ENCODE measurements at regions not wholly inside any gene's neighbourhood (a gene's known extent, or its start where the extent isn't known, plus 50 kb on each side); places are given as distances from the start of the nearest gene placed in this dataset.
A peak's percentile ranks its signal among the peaks of the same experiment; 100 is the strongest.

GRCh38 chr1:30515755-30516484, 207.5 kb downstream of the MATN1 start:
- DNase-seq (ENCODE audit: low read depth, low spot score) = no peak

- DNase-seq (ENCODE audit: low read depth, low spot score) = no peak
Observed at GRCh38 chr1:30514945-30515344, 208.4 kb downstream of the MATN1 start.

GRCh38 chr1:30514137-30514654, 209.2 kb downstream of the MATN1 start:
- no peak for DNase-seq (ENCODE audit: low read depth, low spot score)

- no peak for DNase-seq (ENCODE audit: low read depth, low spot score)
Observed at GRCh38 chr1:30513396-30514136, 209.8 kb downstream of the MATN1 start.

- no peak for DNase-seq (ENCODE audit: low read depth, low spot score)
Observed at GRCh38 chr1:30512914-30513265, 210.5 kb downstream of the MATN1 start.

- DNase-seq (ENCODE audit: low read depth, low spot score) = peak; percentile 25
Observed at GRCh38 chr1:30511991-30512913, 211.1 kb downstream of the MATN1 start.

GRCh38 chr1:30511563-30511962, 211.8 kb downstream of the MATN1 start:
- no peak for DNase-seq (ENCODE audit: low read depth, low spot score)

DNA sequence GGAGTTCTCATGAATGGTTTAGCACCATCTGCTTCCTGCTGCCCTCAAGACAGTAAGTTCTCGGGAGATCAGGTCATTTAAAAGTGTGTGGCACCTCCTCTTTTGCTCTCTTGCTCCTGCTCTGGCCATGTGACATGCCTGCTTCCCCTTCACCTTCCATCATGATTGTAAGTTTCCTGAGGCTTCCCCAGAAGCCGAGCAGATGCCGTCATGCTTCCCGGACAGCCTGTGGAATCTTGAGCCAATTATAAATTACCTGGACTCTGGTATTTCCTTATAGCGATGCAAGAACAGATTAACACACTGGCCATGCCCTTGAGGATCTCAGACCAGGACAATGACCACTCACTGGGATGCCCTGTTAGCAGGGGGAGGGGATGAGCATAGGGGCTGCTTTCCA, 212.3 kb downstream of the MATN1 start:
- DNase-seq (ENCODE audit: low read depth, low spot score) = no peak

- no peak for DNase-seq (ENCODE audit: low read depth, low spot score)
Observed at GRCh38 chr1:30509670-30510069, 213.7 kb downstream of the MATN1 start.

DNA sequence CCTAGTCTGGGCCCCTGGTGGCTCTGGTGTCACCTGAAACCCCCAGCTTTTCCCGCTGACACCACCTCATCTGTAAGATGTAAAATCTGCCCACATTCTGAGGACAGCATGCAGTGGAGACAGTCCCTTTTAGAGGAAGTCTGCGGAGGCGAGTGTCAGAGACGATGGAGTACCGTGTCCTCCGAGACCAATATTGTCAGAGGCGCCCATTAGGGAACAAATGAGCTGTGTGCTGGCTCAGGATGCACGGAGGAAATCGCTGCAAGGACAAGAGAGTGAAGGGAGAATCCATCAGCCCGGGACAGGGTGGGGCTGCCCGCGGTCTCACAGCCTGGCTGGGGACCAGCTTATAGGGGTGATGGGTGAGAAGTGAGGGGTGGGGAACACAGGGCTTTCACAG, 214.8 kb downstream of the MATN1 start:
- no peak for DNase-seq (ENCODE audit: low read depth, low spot score)

DNA sequence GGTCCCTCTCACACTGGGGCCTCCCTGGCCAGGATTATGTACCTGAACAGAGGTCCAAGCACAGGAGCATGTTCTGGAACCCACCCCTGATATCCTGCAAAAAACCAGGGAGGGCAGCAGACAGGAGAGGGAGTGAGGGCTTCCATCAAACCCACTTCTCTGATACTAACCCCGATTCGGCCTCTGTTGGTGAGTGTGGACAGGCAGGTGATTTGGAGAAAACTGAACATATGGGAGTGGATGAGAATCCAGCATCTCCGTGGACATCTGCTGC, 215.3 kb downstream of the MATN1 start:
- no peak for DNase-seq (ENCODE audit: low read depth, low spot score)

- no peak for DNase-seq (ENCODE audit: low read depth, low spot score)
Observed at GRCh38 chr1:30507401-30508174, 215.8 kb downstream of the MATN1 start.

DNA sequence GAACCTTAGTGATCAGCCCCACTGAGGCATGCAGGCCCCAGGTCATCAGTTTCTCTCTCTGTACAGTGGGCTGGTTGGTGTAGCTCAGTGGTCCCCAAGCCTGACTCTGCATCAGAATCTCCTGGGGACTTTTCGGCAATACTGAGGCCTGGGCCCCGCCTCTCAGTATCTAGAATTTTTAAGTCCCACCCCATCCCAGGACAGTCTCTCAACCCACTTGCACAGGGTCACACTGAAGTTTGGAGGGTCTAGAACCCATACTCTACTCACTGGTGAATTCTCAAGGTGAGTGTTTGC, 216.4 kb downstream of the MATN1 start:
- DNase-seq (ENCODE audit: low read depth, low spot score) = no peak

- no peak for DNase-seq (ENCODE audit: low read depth, low spot score)
Observed at GRCh38 chr1:30506291-30507015, 216.9 kb downstream of the MATN1 start.

GRCh38 chr1:30505853-30506252, 217.5 kb downstream of the MATN1 start:
- no peak for DNase-seq (ENCODE audit: low read depth, low spot score)

GRCh38 chr1:30492451-30492850, 230.9 kb downstream of the MATN1 start:
- DNase-seq (ENCODE audit: low read depth, low spot score) = no peak

DNA sequence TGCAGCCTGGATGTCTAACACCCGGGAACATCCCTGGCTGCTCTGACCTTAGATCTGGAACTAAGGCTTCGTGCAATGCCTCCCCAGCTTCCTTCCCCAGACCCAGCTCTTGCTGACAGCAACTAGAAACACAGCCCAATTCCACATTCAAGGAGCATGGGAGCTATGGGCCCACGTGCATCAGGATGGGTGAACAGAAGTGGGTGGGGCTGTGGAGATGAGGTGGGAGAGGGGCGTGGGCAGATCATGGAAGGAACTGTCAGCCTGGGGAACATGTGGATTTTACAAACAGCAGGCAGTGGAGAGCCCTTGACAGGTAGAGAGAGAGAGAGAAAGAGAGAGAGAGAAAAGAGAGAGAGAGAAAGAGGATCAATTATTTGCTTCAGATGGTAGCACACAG, 231.6 kb downstream of the MATN1 start:
- DNase-seq (ENCODE audit: low read depth, low spot score) = no peak

DNA sequence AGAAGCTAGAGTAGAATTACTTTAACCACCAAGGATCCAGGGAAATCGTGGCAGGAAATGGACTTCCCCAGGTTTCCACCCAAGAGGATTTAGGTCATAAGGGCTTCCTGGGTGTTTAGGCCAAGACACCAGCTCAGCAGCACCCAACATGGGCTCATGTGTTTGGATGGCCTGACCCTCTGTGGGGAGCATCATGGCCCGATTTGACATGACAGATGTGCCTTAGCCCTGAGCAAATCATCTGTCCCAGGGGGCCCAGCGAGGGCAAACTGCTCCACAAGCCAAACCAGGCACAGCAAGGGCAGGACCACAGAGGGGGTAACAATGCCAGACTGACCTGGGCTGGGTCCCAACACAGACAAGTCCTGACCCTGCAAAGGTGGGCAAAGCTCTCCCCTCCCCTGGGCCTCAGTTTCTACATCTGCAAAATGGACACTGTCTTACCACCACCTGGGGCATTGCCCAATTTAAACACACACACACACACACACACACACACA, 232.8 kb downstream of the MATN1 start:
- DNase-seq (ENCODE audit: low read depth, low spot score) = no peak

DNA sequence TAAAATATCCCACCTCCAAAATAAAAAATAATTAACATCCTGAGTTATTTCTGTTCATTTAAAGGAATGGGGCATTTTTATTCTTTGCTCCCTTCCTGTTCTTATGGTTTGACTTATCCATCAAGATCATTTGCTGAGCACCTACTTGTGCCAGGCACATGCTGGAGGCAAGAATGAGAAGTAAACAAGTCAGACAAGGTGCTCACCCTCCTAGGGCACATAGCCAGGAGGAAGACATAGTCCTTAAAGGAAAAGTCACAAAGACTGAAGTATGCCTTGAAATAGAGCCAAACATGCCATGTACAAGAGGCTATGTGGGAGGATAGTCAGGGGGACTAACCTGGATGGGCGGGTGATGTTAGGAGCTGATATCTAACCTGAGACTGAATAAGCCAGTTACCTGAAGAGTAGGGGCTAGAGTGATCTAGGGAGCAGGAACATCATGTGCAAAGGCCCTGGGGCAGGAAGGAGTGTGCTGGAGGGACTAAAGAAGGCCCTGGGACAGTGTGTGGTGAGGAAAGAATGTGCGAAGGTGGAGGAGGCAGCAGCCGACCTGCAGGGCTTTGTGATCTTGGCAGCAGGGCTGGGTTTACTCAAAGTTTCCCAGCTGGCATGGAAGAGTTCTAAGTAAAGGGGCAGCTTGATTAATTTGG, 233.5 kb downstream of the MATN1 start:
- DNase-seq (ENCODE audit: low read depth, low spot score) = no peak

DNA sequence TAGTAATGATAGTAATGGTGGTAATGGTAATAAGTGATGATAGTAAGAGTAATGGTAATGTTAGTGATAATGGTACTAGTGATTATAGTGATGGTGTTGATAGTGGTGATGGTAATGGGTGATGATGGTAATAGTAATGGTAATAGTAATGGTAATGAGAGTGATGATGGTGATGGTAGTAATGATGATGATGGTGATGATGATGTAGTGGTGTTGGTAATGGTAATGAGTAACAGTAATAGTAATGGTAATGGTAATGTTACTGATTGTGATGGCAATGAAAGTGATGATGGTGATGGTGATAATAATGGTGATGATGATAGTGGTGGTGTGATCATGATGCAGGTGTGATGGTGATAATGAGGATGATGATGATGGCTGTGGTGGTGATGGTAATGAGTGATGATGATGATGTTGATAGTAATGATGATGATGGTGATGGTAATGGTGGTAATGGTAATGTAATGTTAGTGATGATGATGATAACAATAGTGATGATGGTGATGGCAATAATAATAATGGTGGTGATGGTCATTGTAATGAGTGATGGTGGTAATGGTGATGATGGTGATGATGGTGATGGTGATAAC, 235.0 kb downstream of the MATN1 start:
- no peak for DNase-seq (ENCODE audit: low read depth, low spot score)

Data from iPS DF 19.7 (cell line).